ENCODE measurements at regions not wholly inside any gene's neighbourhood (a gene's known extent, or its start where the extent isn't known, plus 50 kb on each side); places are given as distances from the start of the nearest gene placed in this dataset.

- Histone ChIP-seq H3K4me1 (no peaks in the 10 kb centered on the region), H3K4me3 (no peak overlapping the region), H3K27me3 (peaks cover 0 to 4% (median 0%) of the 10 kb centered on the region in 9 donors), H3K36me3 (no peaks in the 10 kb centered on the region), H3K9me3 (no peaks in the 10 kb centered on the region), H3K27ac (no peak overlapping the region)
- no peak for ATAC-seq
- peak in 1 of 12 donors; percentile 10 for TF ChIP-seq CTCF (IDR thresholded peaks at IDR 0.05)
- no peak for TF ChIP-seq POLR2A (IDR thresholded peaks at IDR 0.05)
- WGBS, 4 donors: 78 to 95% (median 88%) methylated on average over 2 of the region's 2 CpGs
- no peak for DNase-seq
- intact Hi-C loops (cut with DNase I): no loop called here
These were observed 1410.0 kb upstream of the TMEM132C start for GRCh38 chr12:126856958-126857357.

- WGBS, 4 donors: 59 to 73% (median 66%) methylated on average over 3 of the region's 3 CpGs
- Histone ChIP-seq H3K9me3 (no peaks in the 10 kb centered on the region), H3K27ac (no peak overlapping the region), H3K4me3 (no peak overlapping the region), H3K36me3 (no peaks in the 10 kb centered on the region), H3K27me3 (no peaks in the 10 kb centered on the region), H3K4me1 (no peaks in the 10 kb centered on the region)
- no peak for TF ChIP-seq POLR2A (IDR thresholded peaks at IDR 0.05)
- TF ChIP-seq CTCF (IDR thresholded peaks at IDR 0.05): no peak
- ATAC-seq (no peak), DNase-seq (no peak)
- intact Hi-C loops (cut with DNase I): no loop called here
These were observed 1408.4 kb upstream of the TMEM132C start for GRCh38 chr12:126858560-126858959.

GRCh38 chr12:126860210-126860609, 1406.8 kb upstream of the TMEM132C start:
- no peak for TF ChIP-seq CTCF (IDR thresholded peaks at IDR 0.05)
- no peak for TF ChIP-seq POLR2A (IDR thresholded peaks at IDR 0.05)
- intact Hi-C loops (cut with DNase I): no loop called here
- 33 to 52% (median 49%) methylated on average over 1 of the region's 1 CpG for WGBS, 4 donors
- ATAC-seq (no peak), DNase-seq (no peak)
- H3K9me3 ChIP-seq: no peaks in the 10 kb centered on the region
- no peaks in the 10 kb centered on the region for H3K4me1 ChIP-seq
- H3K4me3 ChIP-seq: no peak overlapping the region
- no peaks in the 10 kb centered on the region for H3K27me3 ChIP-seq
- H3K36me3 ChIP-seq: no peaks in the 10 kb centered on the region
- H3K27ac ChIP-seq: no peak overlapping the region

GRCh38 chr12:126862500-126862899, 1404.5 kb upstream of the TMEM132C start:
- TF ChIP-seq CTCF (IDR thresholded peaks at IDR 0.05) (no peak), POLR2A (IDR thresholded peaks at IDR 0.05) (no peak)
- WGBS, 4 donors: 44 to 55% (median 52%) methylated on average over 4 of the region's 4 CpGs
- H3K4me1 ChIP-seq: no peaks in the 10 kb centered on the region

More at GRCh38 chr12:126862500-126862899, 1404.5 kb upstream of the TMEM132C start:
- DNase-seq (no peak), ATAC-seq (peak in 1 of 4 donors; percentile 71)
- Histone ChIP-seq H3K4me3 (no peak overlapping the region), H3K36me3 (no peaks in the 10 kb centered on the region), H3K9me3 (no peaks in the 10 kb centered on the region), H3K27me3 (no peaks in the 10 kb centered on the region), H3K27ac (no peak overlapping the region)
- intact Hi-C loops (cut with DNase I): no loop called here

All from heart left ventricle (tissue), 16 donors.